Panc1 (cell line): ENCODE measurements at regions not wholly inside any gene's neighbourhood (a gene's known extent, or its start where the extent isn't known, plus 50 kb on each side); places are given as distances from the start of the nearest gene placed in this dataset.

Experiments used
- ATAC-seq: fragments of 200-7000 bp; cut with Tn5 transposase; 2 replicates; pipeline ENCODE4 v1.9.1; 2020; ENCODE audit warnings: mild to moderate bottlenecking, moderate library complexity
- BruUV-seq: library from RNA; stranded (reverse); fragments of 400-500 nt; replicated peaks from 2 replicates; lab custom pipeline; 2021; lab: Mats Ljungman, UMichigan
- CTCF ChIA-PET: fragments of 300-600 bp; sonication (Branson Sonifier 250); formaldehyde crosslinking; loops from one replicate; lab custom pipeline; 2022; ENCODE audit warnings: antibody characterized with exemption; lab: Charles Lee
- POLR2A ChIA-PET: fragments of 300-600 bp; sonication (Branson Sonifier 250); formaldehyde crosslinking; loops from one replicate; lab custom pipeline; 2022; ENCODE audit warnings: antibody characterized with exemption; lab: Charles Lee
- DNase-seq: peaks from one replicate; pipeline ENCODE4 v3.0.0-alpha.2; 2010; ENCODE audit warnings: low read depth, low spot score
- H3K27ac ChIP-seq: 2 replicates; pipeline ENCODE4 v1.5.1; 2011; ENCODE audit warnings: mild to moderate bottlenecking, low read length, inconsistent platforms
- H3K27me3 ChIP-seq: fragments of 200-500 bp; sonication (Bioruptor generic); 2 replicates; pipeline ENCODE4 v1.6.0; 2014; ENCODE audit warnings: low read length, inconsistent platforms; ENCODE audit not compliant: control insufficient read depth, insufficient read depth
- H3K36me3 ChIP-seq: fragments of 200-500 bp; sonication (Bioruptor generic); 2 replicates; pipeline ENCODE4 v1.5.1; 2014; ENCODE audit warnings: inconsistent platforms, mild to moderate bottlenecking, low read length, moderate library complexity; ENCODE audit not compliant: control insufficient read depth, insufficient read depth
- H3K4me1 ChIP-seq: 2 replicates; pipeline ENCODE4 v1.5.1; 2011; ENCODE audit warnings: inconsistent platforms, mild to moderate bottlenecking, low read length, moderate library complexity; ENCODE audit not compliant: control insufficient read depth, insufficient read depth
- H3K4me3 ChIP-seq, 2 experiments: 2 replicates each; pipeline ENCODE4 v1.5.1; 2011 to 2012; ENCODE audit warnings: low read depth in 2 of 2, low read length in 2 of 2, mild to moderate bottlenecking in 2 of 2, inconsistent platforms in 1 of 2, moderate library complexity in 1 of 2
- H3K9me3 ChIP-seq: fragments of 200-500 bp; sonication (Bioruptor generic); 2 replicates; pipeline ENCODE4 v1.5.1; 2014; ENCODE audit warnings: low read depth, mild to moderate bottlenecking, inconsistent platforms, low read length, moderate library complexity; ENCODE audit not compliant: control insufficient read depth, insufficient read depth
- CTCF ChIP-seq: fragments of 450-650 bp; IDR thresholded peaks from 2 replicates; pipeline ENCODE4 v1.5.1; 2017; ENCODE audit warnings: mild to moderate bottlenecking
- POLR2AphosphoS5 ChIP-seq: IDR thresholded peaks from 2 replicates; pipeline ENCODE4 v1.6.1; 2012; ENCODE audit warnings: mild to moderate bottlenecking, low read depth, low read length, moderate library complexity
- SIN3A ChIP-seq: IDR thresholded peaks from 2 replicates; pipeline ENCODE4 v1.6.1; 2012; ENCODE audit warnings: low read depth, mild to moderate bottlenecking, low read length, moderate library complexity, borderline replicate concordance; ENCODE audit not compliant: insufficient read depth
- TCF7L2 ChIP-seq: IDR thresholded peaks from 2 replicates; pipeline ENCODE4 v1.6.1; 2011; ENCODE audit warnings: mild to moderate bottlenecking, low read depth, low read length, inconsistent platforms
- in situ Hi-C: cut with HindIII; loops from 2 replicates; pipeline ENCODE4 v1.10.0; 2016; ENCODE audit warnings: low sequenced_read_pairs, low pct_unique_long_range_greater_than_20kb
- intact Hi-C: fragments of 100-400 bp; cut with micrococcal nuclease; formaldehyde crosslinking; loops from one replicate; pipeline ENCODE4 v1.10.0; 2022; ENCODE audit not compliant: unreplicated experiment
- TF ChIP-seq, protein P1 (sequence below), 2 experiments: IDR thresholded peaks; 2 replicates each; pipeline ENCODE4 v1.6.1; 2011 to 2012; ENCODE audit warnings: low read depth in 2 of 2, control low read depth in 1 of 2, low read length in 1 of 2, mild to moderate bottlenecking in 1 of 2, moderate library complexity in 1 of 2; ENCODE audit not compliant: insufficient read depth in 1 of 2

- DNase-seq (no peak), ATAC-seq (no peak)
- ChIA-PET CTCF (no interaction called here), POLR2A (no interaction called here)
- Histone ChIP-seq H3K9me3 (no peaks in the 10 kb centered on the region), H3K27ac (no peak overlapping the region), H3K27me3 (no peaks in the 10 kb centered on the region), H3K4me1 (no peaks in the 10 kb centered on the region), H3K36me3 (no peaks in the 10 kb centered on the region), H3K4me3 (no peak overlapping the region)
- BruUV-seq: no TSS peak
- no peak for TF ChIP-seq TCF7L2
- TF ChIP-seq SIN3A: no peak
- TF ChIP-seq, protein P1, sequence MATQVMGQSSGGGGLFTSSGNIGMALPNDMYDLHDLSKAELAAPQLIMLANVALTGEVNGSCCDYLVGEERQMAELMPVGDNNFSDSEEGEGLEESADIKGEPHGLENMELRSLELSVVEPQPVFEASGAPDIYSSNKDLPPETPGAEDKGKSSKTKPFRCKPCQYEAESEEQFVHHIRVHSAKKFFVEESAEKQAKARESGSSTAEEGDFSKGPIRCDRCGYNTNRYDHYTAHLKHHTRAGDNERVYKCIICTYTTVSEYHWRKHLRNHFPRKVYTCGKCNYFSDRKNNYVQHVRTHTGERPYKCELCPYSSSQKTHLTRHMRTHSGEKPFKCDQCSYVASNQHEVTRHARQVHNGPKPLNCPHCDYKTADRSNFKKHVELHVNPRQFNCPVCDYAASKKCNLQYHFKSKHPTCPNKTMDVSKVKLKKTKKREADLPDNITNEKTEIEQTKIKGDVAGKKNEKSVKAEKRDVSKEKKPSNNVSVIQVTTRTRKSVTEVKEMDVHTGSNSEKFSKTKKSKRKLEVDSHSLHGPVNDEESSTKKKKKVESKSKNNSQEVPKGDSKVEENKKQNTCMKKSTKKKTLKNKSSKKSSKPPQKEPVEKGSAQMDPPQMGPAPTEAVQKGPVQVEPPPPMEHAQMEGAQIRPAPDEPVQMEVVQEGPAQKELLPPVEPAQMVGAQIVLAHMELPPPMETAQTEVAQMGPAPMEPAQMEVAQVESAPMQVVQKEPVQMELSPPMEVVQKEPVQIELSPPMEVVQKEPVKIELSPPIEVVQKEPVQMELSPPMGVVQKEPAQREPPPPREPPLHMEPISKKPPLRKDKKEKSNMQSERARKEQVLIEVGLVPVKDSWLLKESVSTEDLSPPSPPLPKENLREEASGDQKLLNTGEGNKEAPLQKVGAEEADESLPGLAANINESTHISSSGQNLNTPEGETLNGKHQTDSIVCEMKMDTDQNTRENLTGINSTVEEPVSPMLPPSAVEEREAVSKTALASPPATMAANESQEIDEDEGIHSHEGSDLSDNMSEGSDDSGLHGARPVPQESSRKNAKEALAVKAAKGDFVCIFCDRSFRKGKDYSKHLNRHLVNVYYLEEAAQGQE (IDR thresholded peaks at IDR 0.05; ENCODE audit: insufficient read depth in 1 of 2, low read depth in 2 of 2, low read length in 1 of 2): no peak
- no peak for TF ChIP-seq CTCF
- no peak for TF ChIP-seq POLR2AphosphoS5
- in situ Hi-C loops (no loop called here), intact Hi-C loops (no loop called here)
Measured at GRCh38 chr6:126811321-126811720, 307.1 kb upstream of the RSPO3 start.

DNA sequence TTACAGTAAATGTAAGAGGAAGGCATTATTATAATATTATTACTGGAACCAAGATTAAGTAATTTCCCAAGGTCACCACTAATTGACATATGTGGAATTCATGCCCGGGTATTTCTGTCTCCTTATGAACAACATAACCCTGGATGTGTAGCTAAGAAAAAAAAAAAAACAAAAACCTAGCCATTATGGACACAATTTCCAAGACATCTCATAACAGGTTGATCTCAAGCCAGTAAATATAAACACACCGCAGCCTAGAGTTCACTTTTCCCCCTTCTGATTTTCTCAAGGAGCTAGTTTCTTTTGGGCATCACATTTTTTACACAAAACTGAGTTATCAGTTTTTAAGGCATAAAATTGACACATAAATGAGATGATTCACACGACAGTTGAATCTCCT, 306.5 kb upstream of the RSPO3 start:
- Histone ChIP-seq H3K9me3 (no peaks in the 10 kb centered on the region), H3K27ac (no peak overlapping the region), H3K36me3 (no peaks in the 10 kb centered on the region), H3K27me3 (no peaks in the 10 kb centered on the region), H3K4me3 (no peak overlapping the region), H3K4me1 (no peaks in the 10 kb centered on the region)
- in situ Hi-C loops: no loop called here
- ATAC-seq (no peak), DNase-seq (no peak)
- ChIA-PET CTCF (no interaction called here), POLR2A (no interaction called here)
- TF ChIP-seq POLR2AphosphoS5 (no peak), CTCF (no peak), TCF7L2 (no peak), SIN3A (no peak)
- TF ChIP-seq, protein P1 (IDR thresholded peaks at IDR 0.05; ENCODE audit: insufficient read depth in 1 of 2, low read depth in 2 of 2, low read length in 1 of 2): no peak
- intact Hi-C loops: no loop called here
- no TSS peak for BruUV-seq
